K562 (cell line): ENCODE measurements at regions not wholly inside any gene's neighbourhood (a gene's known extent, or its start where the extent isn't known, plus 50 kb on each side); places are given as distances from the start of the nearest gene placed in this dataset.

Experiments
- ATAC-seq: fragments of 200-7000 bp; cut with Tn5 transposase; 3 replicates; pipeline ENCODE4 v1.9.1; 2020; ENCODE audit warnings: moderate library complexity
- BruUV-seq: library from RNA; stranded (reverse); fragments of 400-500 nt; replicated peaks from 2 replicates; lab custom pipeline; 2021; lab: Mats Ljungman, UMichigan
- CTCF ChIA-PET: fragments of 300-600 bp; formaldehyde crosslinking; extraction: SDS; loops from one replicate; lab custom pipeline; 2021; ENCODE audit warnings: low intra/inter-chr PET ratio; lab: Yijun Ruan, JAX
- POLR2A ChIA-PET: fragments of 300-600, 350-650 bp; sonication (Branson Sonifier 250); formaldehyde crosslinking; extraction: SDS; loops from one replicate; lab custom pipeline; 2021; ENCODE audit warnings: antibody characterized with exemption, inconsistent platforms; lab: Yijun Ruan, JAX
- DNase-seq, 4 experiments: peaks; one replicate each; pipeline versions ENCODE4 v3.0.0 to v3.0.0-alpha.2; 2011 to 2018; ENCODE audit warnings: low spot score in 3 of 4, mixed read lengths in 3 of 4; ENCODE audit errors: extremely low read depth in 1 of 4
- FAIRE-seq: peaks from 2 replicates; lab custom pipeline; 2011; peaks lifted over from hg19 to GRCh38; lab: Jason Lieb, UNC
- H2AFZ ChIP-seq: 2 replicates; pipeline ENCODE4 v1.6.0; 2011; ENCODE audit warnings: low read depth, low read length, control low read depth, inconsistent platforms
- H3K27ac ChIP-seq: fragments of 200-600 bp; 3 replicates; pipeline ENCODE4 v1.8.0; 2011; ENCODE audit warnings: low read depth, mild to moderate bottlenecking, control low read depth, inconsistent platforms, low read length, moderate library complexity, mixed read lengths; ENCODE audit errors: extremely low read depth
- H3K27me3 ChIP-seq, 2 experiments: fragments of 300-600 bp in 1 of 2; 2 replicates in 1 of 2; 3 replicates in 1 of 2; pipeline versions ENCODE4 v1.6.0 to v1.8.0; 2011; ENCODE audit warnings: inconsistent platforms in 2 of 2, low read length in 2 of 2, mild to moderate bottlenecking in 1 of 2, mixed read lengths in 1 of 2, moderate library complexity in 1 of 2; ENCODE audit not compliant: control insufficient read depth in 2 of 2, insufficient read depth in 2 of 2
- H3K36me3 ChIP-seq: fragments of 300-600 bp; 3 replicates; pipeline ENCODE4 v1.8.0; 2011; ENCODE audit warnings: mild to moderate bottlenecking, low read length, inconsistent platforms; ENCODE audit not compliant: control insufficient read depth, insufficient read depth
- H3K4me1 ChIP-seq, 2 experiments: fragments of 200-600 bp in 1 of 2; replicated peaks in 1 of 2; 2 replicates in 1 of 2; 3 replicates in 1 of 2; pipeline versions ENCODE4 v1.5.1 to v1.8.0; 2011; ENCODE audit warnings: inconsistent platforms in 2 of 2, low read length in 2 of 2, mild to moderate bottlenecking in 1 of 2, mixed read lengths in 1 of 2, moderate library complexity in 1 of 2; ENCODE audit not compliant: control insufficient read depth in 2 of 2, insufficient read depth in 2 of 2
- H3K4me2 ChIP-seq: 2 replicates; pipeline ENCODE4 v1.6.1; 2011; ENCODE audit warnings: low read length, control low read depth, inconsistent platforms, mixed read lengths; ENCODE audit not compliant: insufficient read depth
- H3K4me3 ChIP-seq: fragments of 200-600 bp; sonication (generic), shearing (Covaris generic); 2 replicates; pipeline ENCODE4 v1.5.1; 2016; ENCODE audit warnings: control low read depth, inconsistent platforms
- H3K79me2 ChIP-seq: fragments of 200-600 bp; 3 replicates; pipeline ENCODE4 v1.8.0; 2011; ENCODE audit warnings: low read length, inconsistent platforms; ENCODE audit not compliant: control insufficient read depth, insufficient read depth
- H3K9ac ChIP-seq, 2 experiments: 2 replicates each; pipeline versions ENCODE4 v1.6.0 to v1.6.1; 2011; ENCODE audit warnings: low read depth in 2 of 2, low read length in 2 of 2, control low read depth in 1 of 2, inconsistent platforms in 1 of 2, mild to moderate bottlenecking in 1 of 2, mixed read lengths in 1 of 2; ENCODE audit not compliant: insufficient read depth in 1 of 2
- H3K9me1 ChIP-seq: one replicate; pipeline ENCODE4 v1.6.0; 2011; ENCODE audit warnings: inconsistent platforms, mild to moderate bottlenecking, low read length, moderate library complexity; ENCODE audit not compliant: control insufficient read depth, insufficient read depth
- H3K9me3 ChIP-seq: replicated peaks from 2 replicates; pipeline ENCODE4 v1.5.1; 2011; ENCODE audit warnings: low read depth, low read length, inconsistent platforms; ENCODE audit not compliant: control insufficient read depth, insufficient read depth
- H4K20me1 ChIP-seq: replicated peaks from 2 replicates; pipeline ENCODE4 v1.6.1; 2011; ENCODE audit warnings: low read length, inconsistent platforms, mixed read lengths; ENCODE audit not compliant: control insufficient read depth, insufficient read depth
- HMBOX1 ChIP-seq: sonication (generic); IDR thresholded peaks from 2 replicates; pipeline ENCODE4 v1.6.1; 2016
- KLF13 ChIP-seq: fragments of 450-650 bp; IDR thresholded peaks from 2 replicates; pipeline ENCODE4 v1.6.1; 2016; ENCODE audit warnings: missing genetic modification characterization, low read depth, mild to moderate bottlenecking, missing compliant biosample characterization, moderate library complexity, borderline replicate concordance
- LARP7 ChIP-seq: fragments of 450-650 bp; IDR thresholded peaks from 2 replicates; pipeline ENCODE4 v1.6.1; 2016
- MECOM ChIP-seq: fragments of 250-450 bp; sonication (Bioruptor Pico); IDR thresholded peaks from 2 replicates; pipeline ENCODE4 v1.8.0; 2022; ENCODE audit warnings: inconsistent platforms
- MTA2 ChIP-seq: fragments of 450-650 bp; IDR thresholded peaks from 2 replicates; pipeline ENCODE4 v1.6.1; 2016; ENCODE audit warnings: low read depth
- NUFIP1 ChIP-seq: fragments of 450-650 bp; IDR thresholded peaks from 2 replicates; pipeline ENCODE4 v1.6.1; 2018; ENCODE audit not compliant: partially characterized antibody
- RB1 ChIP-seq: fragments of 450-650 bp; IDR thresholded peaks from 2 replicates; pipeline ENCODE4 v1.6.1; 2017; ENCODE audit warnings: low read depth, mild to moderate bottlenecking
- RFX1 ChIP-seq: fragments of 450-650 bp; IDR thresholded peaks from 2 replicates; pipeline ENCODE4 v1.6.1; 2016; ENCODE audit warnings: mild to moderate bottlenecking, moderate library complexity
- SAP30 ChIP-seq: fragments of 200-600 bp; sonication (generic); IDR thresholded peaks from 2 replicates; pipeline ENCODE4 v1.6.1; 2012; ENCODE audit warnings: borderline replicate concordance, low read depth, mild to moderate bottlenecking, moderate library complexity, low read length, control low read depth, inconsistent platforms; ENCODE audit not compliant: insufficient read depth, poor library complexity, severe bottlenecking
- TBP ChIP-seq: optimal IDR thresholded peaks from 2 replicates; pipeline ENCODE3; 2011; ENCODE audit warnings: low read depth, low read length, improper control_type of control experiment
- ZC3H8 ChIP-seq: fragments of 450-650 bp; IDR thresholded peaks from 2 replicates; pipeline ENCODE4 v1.6.1; 2017
- ZNF175 ChIP-seq: fragments of 200-800 bp; sonication (Bioruptor generic); IDR thresholded peaks from 2 replicates; pipeline ENCODE4 v1.6.1; 2016; ENCODE audit warnings: low read depth, mild to moderate bottlenecking, missing genetic modification characterization, missing compliant biosample characterization
- ZNF699 ChIP-seq: fragments of 250-450 bp; sonication (Bioruptor Pico); IDR thresholded peaks from 2 replicates; pipeline ENCODE4 v1.8.0; 2021; ENCODE audit warnings: mild to moderate bottlenecking, moderate library complexity; ENCODE audit not compliant: insufficient replicate concordance
- WGBS: fragments of 100-300 bp; shearing (Covaris generic); methylation state at CpG from one replicate; pipeline ENCODE4 v1.1.6; 2016; ENCODE audit warnings: low coverage, mixed read lengths; ENCODE audit not compliant: insufficient coverage; ENCODE audit errors: missing lambda C conversion rate; 5-methylcytosine and 5-hydroxymethylcytosine counted together
- in situ Hi-C: fragments of 300-500 bp; cut with MboI; formaldehyde crosslinking; loops from 4 replicates; pipeline ENCODE4 v1.15.0; 2018; ENCODE audit warnings: inconsistent platforms, mixed read lengths
- intact Hi-C: fragments of 100-400 bp; cut with micrococcal nuclease; formaldehyde crosslinking; loops from 2 replicates; pipeline ENCODE4 v1.14.2; 2022
- TF ChIP-seq, protein P1 (sequence below): fragments of 250-450 bp; sonication (Bioruptor Pico); IDR thresholded peaks from 2 replicates; pipeline ENCODE4 v1.8.0; 2021; ENCODE audit warnings: moderate library complexity, mild to moderate bottlenecking, inconsistent platforms
- TF ChIP-seq, protein P2 (sequence below): fragments of 150-350 bp; IDR thresholded peaks from 2 replicates; pipeline ENCODE4 v1.6.1; 2014; ENCODE audit warnings: low read depth, mild to moderate bottlenecking, low read length, borderline replicate concordance

DNA sequence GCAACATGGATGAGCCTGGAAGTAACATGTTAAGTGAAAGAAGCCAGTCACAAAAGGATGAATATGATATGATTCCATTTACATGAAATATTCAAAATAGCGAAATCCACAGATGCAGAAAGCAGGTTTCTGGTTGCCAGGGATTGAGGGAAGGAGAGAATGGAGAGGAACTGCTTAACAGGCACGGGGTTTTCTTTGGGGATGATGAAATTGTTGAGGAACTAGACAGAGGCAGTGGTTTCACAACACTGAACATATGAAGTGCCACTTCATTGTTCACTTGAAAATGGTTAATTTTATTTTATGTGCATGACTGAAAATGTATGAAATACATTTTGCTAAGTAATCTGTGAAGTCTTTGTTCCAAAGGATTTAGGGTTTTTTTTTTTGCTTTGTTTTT, 182.5 kb upstream of the TBL1X start (continued):
- no peak for TF ChIP-seq RB1
- no peak for TF ChIP-seq MTA2
- no peak for TF ChIP-seq NUFIP1

- BruUV-seq, result no TSS peak
These were observed 179.5 kb upstream of the TBL1X start for GRCh38 chrX:9285342-9285771.

More at GRCh38 chrX:9285342-9285771, 179.5 kb upstream of the TBL1X start:
- H3K4me3 ChIP-seq, result no peak overlapping the region
- no peak overlapping the region for H2AFZ ChIP-seq
- 4% methylated on average over 3 of the region's 7 CpGs for WGBS
- H3K36me3 ChIP-seq, result no peaks in the 10 kb centered on the region
- ATAC-seq, result no peak
- no peaks in the 10 kb centered on the region for H3K9me3 ChIP-seq
- no peaks in the 10 kb centered on the region for H3K4me1 ChIP-seq
- no peaks in the 10 kb centered on the region for H4K20me1 ChIP-seq
- no peak overlapping the region for H3K9ac ChIP-seq
- TF ChIP-seq SAP30 (no peak), MECOM (CRISPR knock-in tag) (no peak), TBP (no peak), NUFIP1 (no peak), RFX1 (no peak), ZNF699 (CRISPR knock-in tag) (no peak), KLF13 (tag) (no peak), ZC3H8 (no peak), HMBOX1 (no peak), ZNF175 (no peak), LARP7 (no peak)
- TF ChIP-seq, protein P1, sequence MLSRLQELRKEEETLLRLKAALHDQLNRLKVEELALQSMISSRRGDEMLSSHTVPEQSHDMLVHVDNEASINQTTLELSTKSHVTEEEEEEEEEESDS (CRISPR knock-in tag), result no peak
- TF ChIP-seq, protein P2, sequence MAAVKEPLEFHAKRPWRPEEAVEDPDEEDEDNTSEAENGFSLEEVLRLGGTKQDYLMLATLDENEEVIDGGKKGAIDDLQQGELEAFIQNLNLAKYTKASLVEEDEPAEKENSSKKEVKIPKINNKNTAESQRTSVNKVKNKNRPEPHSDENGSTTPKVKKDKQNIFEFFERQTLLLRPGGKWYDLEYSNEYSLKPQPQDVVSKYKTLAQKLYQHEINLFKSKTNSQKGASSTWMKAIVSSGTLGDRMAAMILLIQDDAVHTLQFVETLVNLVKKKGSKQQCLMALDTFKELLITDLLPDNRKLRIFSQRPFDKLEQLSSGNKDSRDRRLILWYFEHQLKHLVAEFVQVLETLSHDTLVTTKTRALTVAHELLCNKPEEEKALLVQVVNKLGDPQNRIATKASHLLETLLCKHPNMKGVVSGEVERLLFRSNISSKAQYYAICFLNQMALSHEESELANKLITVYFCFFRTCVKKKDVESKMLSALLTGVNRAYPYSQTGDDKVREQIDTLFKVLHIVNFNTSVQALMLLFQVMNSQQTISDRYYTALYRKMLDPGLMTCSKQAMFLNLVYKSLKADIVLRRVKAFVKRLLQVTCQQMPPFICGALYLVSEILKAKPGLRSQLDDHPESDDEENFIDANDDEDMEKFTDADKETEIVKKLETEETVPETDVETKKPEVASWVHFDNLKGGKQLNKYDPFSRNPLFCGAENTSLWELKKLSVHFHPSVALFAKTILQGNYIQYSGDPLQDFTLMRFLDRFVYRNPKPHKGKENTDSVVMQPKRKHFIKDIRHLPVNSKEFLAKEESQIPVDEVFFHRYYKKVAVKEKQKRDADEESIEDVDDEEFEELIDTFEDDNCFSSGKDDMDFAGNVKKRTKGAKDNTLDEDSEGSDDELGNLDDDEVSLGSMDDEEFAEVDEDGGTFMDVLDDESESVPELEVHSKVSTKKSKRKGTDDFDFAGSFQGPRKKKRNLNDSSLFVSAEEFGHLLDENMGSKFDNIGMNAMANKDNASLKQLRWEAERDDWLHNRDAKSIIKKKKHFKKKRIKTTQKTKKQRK, result no peak
- no peak overlapping the region for H3K4me2 ChIP-seq
- FAIRE-seq, result no peak
- CTCF ChIA-PET, result no interaction called here
- no peaks in the 10 kb centered on the region for H3K79me2 ChIP-seq
- H3K27me3 ChIP-seq, result peaks cover 7 to 30% of the 10 kb centered on the region in 2 experiments; a peak in 4 of 5 replicates
- intact Hi-C loops, result no loop called here
- no peak for DNase-seq
- no peak overlapping the region for H3K27ac ChIP-seq
- POLR2A ChIA-PET, result no interaction called here
- in situ Hi-C loops, result no loop called here
- H3K9me1 ChIP-seq, result no peaks in the 10 kb centered on the region
